SK-N-SH (cell line): ENCODE measurements at regions not wholly inside any gene's neighbourhood (a gene's known extent, or its start where the extent isn't known, plus 50 kb on each side); places are given as distances from the start of the nearest gene placed in this dataset.

Source experiments
- EP300 ChIP-seq, 2 experiments: IDR thresholded peaks; 2 replicates each; pipeline versions ENCODE4 v1.4.0 to v1.6.1; 2012; ENCODE audit warnings: borderline replicate concordance in 1 of 2, low read depth in 1 of 2, low read length in 1 of 2
- EZH2phosphoT487 ChIP-seq: fragments of 200-600 bp; sonication (generic); IDR thresholded peaks from 2 replicates; pipeline ENCODE4 v1.6.1; 2017; ENCODE audit warnings: low read depth, mixed run types, mild to moderate bottlenecking, antibody characterized with exemption, moderate library complexity, borderline replicate concordance
- JUND ChIP-seq: IDR thresholded peaks from 2 replicates; pipeline ENCODE4 v1.4.0; 2012
- RAD21 ChIP-seq: IDR thresholded peaks from 2 replicates; pipeline ENCODE4 v1.6.1; 2012; ENCODE audit warnings: mild to moderate bottlenecking, low read length
- RFX5 ChIP-seq: IDR thresholded peaks from 2 replicates; pipeline ENCODE4 v1.6.1; 2012; ENCODE audit warnings: mild to moderate bottlenecking, improper control_type of control experiment, low read length
- SMC3 ChIP-seq: IDR thresholded peaks from 2 replicates; pipeline ENCODE4 v1.6.1; 2012; ENCODE audit warnings: low read depth, low read length, improper control_type of control experiment
- TF ChIP-seq, protein P1 (sequence below): fragments of 200-600 bp; sonication (generic); IDR thresholded peaks from 2 replicates; pipeline ENCODE4 v1.6.1; 2017; ENCODE audit warnings: antibody characterized with exemption, mild to moderate bottlenecking, moderate library complexity
- TF ChIP-seq, protein P2 (sequence below): IDR thresholded peaks from 2 replicates; pipeline ENCODE4 v1.4.0; 2012; ENCODE audit warnings: low read depth, borderline replicate concordance
- TF ChIP-seq, protein P3 (sequence below): IDR thresholded peaks from 2 replicates; pipeline ENCODE4 v1.4.0; 2012; ENCODE audit warnings: low read depth

DNA sequence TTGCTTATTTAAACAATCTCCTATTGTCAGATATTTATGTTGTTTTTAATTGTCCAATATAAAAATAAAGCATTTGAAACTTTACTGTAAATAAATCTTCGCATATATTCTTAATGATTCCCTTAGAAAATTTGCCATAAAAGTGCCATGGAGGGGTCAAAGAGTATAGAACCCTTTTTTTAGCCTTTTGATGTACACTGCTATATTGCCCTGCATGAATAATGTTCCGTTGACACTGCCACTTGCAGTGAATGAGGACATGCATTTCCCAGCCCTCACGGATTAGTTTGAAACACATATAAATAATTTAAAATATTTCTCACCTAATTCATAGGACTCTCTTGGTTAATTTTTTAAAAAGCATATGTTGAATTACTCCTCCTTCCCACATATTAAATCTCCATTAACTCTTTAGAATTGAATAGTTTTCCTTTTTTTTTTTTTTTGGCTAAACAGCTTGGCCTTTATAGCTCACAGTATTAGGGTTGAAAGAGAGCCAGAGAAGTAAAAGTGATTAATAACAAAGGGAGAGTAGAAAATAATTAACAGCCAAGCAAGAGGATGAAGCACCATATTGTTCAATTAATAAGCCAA lies 129.8 kb upstream of the SGCD start:
- TF ChIP-seq, protein P1, sequence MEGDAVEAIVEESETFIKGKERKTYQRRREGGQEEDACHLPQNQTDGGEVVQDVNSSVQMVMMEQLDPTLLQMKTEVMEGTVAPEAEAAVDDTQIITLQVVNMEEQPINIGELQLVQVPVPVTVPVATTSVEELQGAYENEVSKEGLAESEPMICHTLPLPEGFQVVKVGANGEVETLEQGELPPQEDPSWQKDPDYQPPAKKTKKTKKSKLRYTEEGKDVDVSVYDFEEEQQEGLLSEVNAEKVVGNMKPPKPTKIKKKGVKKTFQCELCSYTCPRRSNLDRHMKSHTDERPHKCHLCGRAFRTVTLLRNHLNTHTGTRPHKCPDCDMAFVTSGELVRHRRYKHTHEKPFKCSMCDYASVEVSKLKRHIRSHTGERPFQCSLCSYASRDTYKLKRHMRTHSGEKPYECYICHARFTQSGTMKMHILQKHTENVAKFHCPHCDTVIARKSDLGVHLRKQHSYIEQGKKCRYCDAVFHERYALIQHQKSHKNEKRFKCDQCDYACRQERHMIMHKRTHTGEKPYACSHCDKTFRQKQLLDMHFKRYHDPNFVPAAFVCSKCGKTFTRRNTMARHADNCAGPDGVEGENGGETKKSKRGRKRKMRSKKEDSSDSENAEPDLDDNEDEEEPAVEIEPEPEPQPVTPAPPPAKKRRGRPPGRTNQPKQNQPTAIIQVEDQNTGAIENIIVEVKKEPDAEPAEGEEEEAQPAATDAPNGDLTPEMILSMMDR, result no peak
- TF ChIP-seq EP300 (IDR thresholded peaks at IDR 0.05; ENCODE audit: borderline replicate concordance in 1 of 2, low read depth in 1 of 2, low read length in 1 of 2) (no peak), JUND (no peak), SMC3 (no peak), EZH2phosphoT487 (no peak), RAD21 (no peak), RFX5 (no peak)
- TF ChIP-seq, protein P2, sequence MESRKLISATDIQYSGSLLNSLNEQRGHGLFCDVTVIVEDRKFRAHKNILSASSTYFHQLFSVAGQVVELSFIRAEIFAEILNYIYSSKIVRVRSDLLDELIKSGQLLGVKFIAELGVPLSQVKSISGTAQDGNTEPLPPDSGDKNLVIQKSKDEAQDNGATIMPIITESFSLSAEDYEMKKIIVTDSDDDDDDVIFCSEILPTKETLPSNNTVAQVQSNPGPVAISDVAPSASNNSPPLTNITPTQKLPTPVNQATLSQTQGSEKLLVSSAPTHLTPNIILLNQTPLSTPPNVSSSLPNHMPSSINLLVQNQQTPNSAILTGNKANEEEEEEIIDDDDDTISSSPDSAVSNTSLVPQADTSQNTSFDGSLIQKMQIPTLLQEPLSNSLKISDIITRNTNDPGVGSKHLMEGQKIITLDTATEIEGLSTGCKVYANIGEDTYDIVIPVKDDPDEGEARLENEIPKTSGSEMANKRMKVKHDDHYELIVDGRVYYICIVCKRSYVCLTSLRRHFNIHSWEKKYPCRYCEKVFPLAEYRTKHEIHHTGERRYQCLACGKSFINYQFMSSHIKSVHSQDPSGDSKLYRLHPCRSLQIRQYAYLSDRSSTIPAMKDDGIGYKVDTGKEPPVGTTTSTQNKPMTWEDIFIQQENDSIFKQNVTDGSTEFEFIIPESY, result no peak
- TF ChIP-seq, protein P3, sequence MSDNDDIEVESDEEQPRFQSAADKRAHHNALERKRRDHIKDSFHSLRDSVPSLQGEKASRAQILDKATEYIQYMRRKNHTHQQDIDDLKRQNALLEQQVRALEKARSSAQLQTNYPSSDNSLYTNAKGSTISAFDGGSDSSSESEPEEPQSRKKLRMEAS, result no peak
